HepG2 (cell line): ENCODE measurements at regions not wholly inside any gene's neighbourhood (a gene's known extent, or its start where the extent isn't known, plus 50 kb on each side); places are given as distances from the start of the nearest gene placed in this dataset.

Source experiments
- ATAC-seq: fragments of 200-7000 bp; cut with Tn5 transposase; 3 replicates; pipeline ENCODE4 v1.9.1; 2020; ENCODE audit warnings: mild to moderate bottlenecking, moderate library complexity
- BruUV-seq: library from RNA; stranded (reverse); fragments of 400-500 nt; replicated peaks from 2 replicates; lab custom pipeline; 2021; lab: Mats Ljungman, UMichigan
- CTCF ChIA-PET: fragments of 300-600 bp; formaldehyde crosslinking; extraction: SDS; loops from one replicate; lab custom pipeline; 2021; ENCODE audit warnings: low total read pairs, inconsistent platforms, low intra/inter-chr PET ratio; lab: Yijun Ruan, JAX
- POLR2A ChIA-PET: fragments of 350-600 bp; sonication (Branson Sonifier 250); formaldehyde crosslinking; loops from one replicate; lab custom pipeline; 2020; ENCODE audit warnings: antibody characterized with exemption, inconsistent platforms; lab: Yijun Ruan, JAX
- DNase-seq: peaks from one replicate; pipeline ENCODE4 v3.0.0-alpha.2; 2015; ENCODE audit warnings: low spot score
- FAIRE-seq: peaks from 3 replicates; lab custom pipeline; 2011; peaks lifted over from hg19 to GRCh38; lab: Jason Lieb, UNC
- H2AFZ ChIP-seq: one replicate; pipeline ENCODE4 v1.6.1; 2011; ENCODE audit warnings: low read length, inconsistent platforms
- H3K27ac ChIP-seq: fragments of 300-600 bp; 3 replicates; pipeline ENCODE4 v1.8.0; 2011; ENCODE audit warnings: mixed run types, mild to moderate bottlenecking, mixed read lengths, low read length, inconsistent platforms; ENCODE audit not compliant: insufficient read depth; ENCODE audit errors: extremely low read length
- H3K27me3 ChIP-seq, 2 experiments: fragments of 200-600 bp in 1 of 2; 2 replicates in 1 of 2; 3 replicates in 1 of 2; pipeline versions ENCODE4 v1.6.0 to v1.8.0; 2011; ENCODE audit warnings: low read length in 2 of 2, mild to moderate bottlenecking in 2 of 2, moderate library complexity in 2 of 2, inconsistent platforms in 1 of 2; ENCODE audit not compliant: insufficient read depth in 2 of 2, control insufficient read depth in 1 of 2
- H3K36me3 ChIP-seq, 2 experiments: fragments of 200-600 bp in 1 of 2; replicated peaks in 1 of 2; 2 replicates in 1 of 2; 3 replicates in 1 of 2; pipeline versions ENCODE4 v1.5.1 to v1.8.0; 2011; ENCODE audit warnings: low read length in 2 of 2, inconsistent platforms in 1 of 2; ENCODE audit not compliant: insufficient read depth in 2 of 2, control insufficient read depth in 1 of 2
- H3K4me1 ChIP-seq: 2 replicates; pipeline ENCODE4 v1.5.1; 2012; ENCODE audit warnings: low read length, inconsistent platforms; ENCODE audit not compliant: insufficient read depth
- H3K4me2 ChIP-seq: 2 replicates; pipeline ENCODE4 v1.6.0; 2011; ENCODE audit warnings: low read depth, low read length, inconsistent platforms
- H3K4me3 ChIP-seq, 3 experiments: fragments of 200-600 bp in 1 of 3; sonication (generic), shearing (Covaris generic) in 1 of 3; replicated peaks in 1 of 3; 2 replicates each; pipeline ENCODE4 v1.5.1; 2011 to 2016; ENCODE audit warnings: low read length in 3 of 3, inconsistent platforms in 2 of 3, low read depth in 2 of 3, mild to moderate bottlenecking in 2 of 3, control low read depth in 1 of 3, mixed read lengths in 1 of 3; ENCODE audit not compliant: insufficient read depth in 1 of 3
- H3K79me2 ChIP-seq: one replicate; pipeline ENCODE4 v1.6.1; 2011; ENCODE audit warnings: low read length, inconsistent platforms; ENCODE audit not compliant: insufficient read depth
- H3K9ac ChIP-seq: 2 replicates; pipeline ENCODE4 v1.6.0; 2011; ENCODE audit warnings: mild to moderate bottlenecking, low read depth, low read length, inconsistent platforms; ENCODE audit not compliant: insufficient read depth
- H3K9me3 ChIP-seq: 2 replicates; pipeline ENCODE4 v1.5.1; 2012; ENCODE audit warnings: mild to moderate bottlenecking, low read length
- H4K20me1 ChIP-seq: 2 replicates; pipeline ENCODE4 v1.6.0; 2011; ENCODE audit warnings: inconsistent platforms, mild to moderate bottlenecking, low read length, moderate library complexity; ENCODE audit not compliant: insufficient read depth
- FOSL2 ChIP-seq: sonication (generic); formaldehyde crosslinking; IDR thresholded peaks from 2 replicates; pipeline ENCODE4 v1.4.0; 2020; ENCODE audit warnings: missing genetic modification reagents
- HOXA5 ChIP-seq: sonication (generic); formaldehyde crosslinking; IDR thresholded peaks from 2 replicates; pipeline ENCODE4 v1.4.0; 2020; ENCODE audit warnings: missing genetic modification reagents
- MAF1 ChIP-seq: sonication (generic); formaldehyde crosslinking; IDR thresholded peaks from 2 replicates; pipeline ENCODE4 v1.5.0; 2020; ENCODE audit warnings: missing genetic modification reagents, borderline replicate concordance
- THYN1 ChIP-seq: sonication (generic); formaldehyde crosslinking; IDR thresholded peaks from 2 replicates; pipeline ENCODE4 v1.8.1; 2023; ENCODE audit warnings: low read depth, mild to moderate bottlenecking, moderate library complexity, missing genetic modification reagents, borderline replicate concordance
- ZNF616 ChIP-seq: sonication (generic); formaldehyde crosslinking; IDR thresholded peaks from 2 replicates; pipeline ENCODE4 v1.5.0; 2020; ENCODE audit warnings: low read depth, mild to moderate bottlenecking, missing genetic modification reagents
- ZNF724P ChIP-seq: sonication (generic); formaldehyde crosslinking; IDR thresholded peaks from 2 replicates; pipeline ENCODE4 v1.8.0; 2022; ENCODE audit warnings: missing genetic modification reagents, borderline replicate concordance
- ZNF766 ChIP-seq: sonication (generic); formaldehyde crosslinking; IDR thresholded peaks from 2 replicates; pipeline ENCODE4 v1.5.0; 2020; ENCODE audit warnings: missing genetic modification reagents, borderline replicate concordance
- WGBS: methylation state at CpG from one replicate; pipeline ENCODE4 v1.1.6; 2017; ENCODE audit warnings: low lambda C conversion rate; 5-methylcytosine and 5-hydroxymethylcytosine counted together
- in situ Hi-C: cut with HindIII; loops from 2 replicates; pipeline ENCODE4 v1.10.0; 2017; ENCODE audit warnings: low pct_unique_long_range_greater_than_20kb; ENCODE audit not compliant: extremely low pct_ligation_motif_present
- intact Hi-C: fragments of 100-400 bp; cut with micrococcal nuclease; formaldehyde crosslinking; loops from one replicate; pipeline ENCODE4 v1.10.0; 2022; ENCODE audit not compliant: unreplicated experiment
- TF ChIP-seq, protein P1 (sequence below): sonication (generic); formaldehyde crosslinking; IDR thresholded peaks from 2 replicates; pipeline ENCODE4 v1.5.1; 2020; ENCODE audit warnings: mild to moderate bottlenecking, missing genetic modification reagents, moderate library complexity

- H3K4me2 ChIP-seq = no peak overlapping the region
- CTCF ChIA-PET = no interaction called here
Observed at GRCh38 chrY:12553909-12554308, 147.1 kb upstream of the USP9Y start.

GRCh38 chrY:12555005-12555404 lies 146.0 kb upstream of the USP9Y start:
- TF ChIP-seq ZNF724P (CRISPR knock-in tag) (no peak), THYN1 (no peak), HOXA5 (CRISPR knock-in tag) (no peak), FOSL2 (CRISPR knock-in tag) (no peak), ZNF766 (CRISPR knock-in tag) (no peak), MAF1 (no peak)
- TF ChIP-seq, protein P1, sequence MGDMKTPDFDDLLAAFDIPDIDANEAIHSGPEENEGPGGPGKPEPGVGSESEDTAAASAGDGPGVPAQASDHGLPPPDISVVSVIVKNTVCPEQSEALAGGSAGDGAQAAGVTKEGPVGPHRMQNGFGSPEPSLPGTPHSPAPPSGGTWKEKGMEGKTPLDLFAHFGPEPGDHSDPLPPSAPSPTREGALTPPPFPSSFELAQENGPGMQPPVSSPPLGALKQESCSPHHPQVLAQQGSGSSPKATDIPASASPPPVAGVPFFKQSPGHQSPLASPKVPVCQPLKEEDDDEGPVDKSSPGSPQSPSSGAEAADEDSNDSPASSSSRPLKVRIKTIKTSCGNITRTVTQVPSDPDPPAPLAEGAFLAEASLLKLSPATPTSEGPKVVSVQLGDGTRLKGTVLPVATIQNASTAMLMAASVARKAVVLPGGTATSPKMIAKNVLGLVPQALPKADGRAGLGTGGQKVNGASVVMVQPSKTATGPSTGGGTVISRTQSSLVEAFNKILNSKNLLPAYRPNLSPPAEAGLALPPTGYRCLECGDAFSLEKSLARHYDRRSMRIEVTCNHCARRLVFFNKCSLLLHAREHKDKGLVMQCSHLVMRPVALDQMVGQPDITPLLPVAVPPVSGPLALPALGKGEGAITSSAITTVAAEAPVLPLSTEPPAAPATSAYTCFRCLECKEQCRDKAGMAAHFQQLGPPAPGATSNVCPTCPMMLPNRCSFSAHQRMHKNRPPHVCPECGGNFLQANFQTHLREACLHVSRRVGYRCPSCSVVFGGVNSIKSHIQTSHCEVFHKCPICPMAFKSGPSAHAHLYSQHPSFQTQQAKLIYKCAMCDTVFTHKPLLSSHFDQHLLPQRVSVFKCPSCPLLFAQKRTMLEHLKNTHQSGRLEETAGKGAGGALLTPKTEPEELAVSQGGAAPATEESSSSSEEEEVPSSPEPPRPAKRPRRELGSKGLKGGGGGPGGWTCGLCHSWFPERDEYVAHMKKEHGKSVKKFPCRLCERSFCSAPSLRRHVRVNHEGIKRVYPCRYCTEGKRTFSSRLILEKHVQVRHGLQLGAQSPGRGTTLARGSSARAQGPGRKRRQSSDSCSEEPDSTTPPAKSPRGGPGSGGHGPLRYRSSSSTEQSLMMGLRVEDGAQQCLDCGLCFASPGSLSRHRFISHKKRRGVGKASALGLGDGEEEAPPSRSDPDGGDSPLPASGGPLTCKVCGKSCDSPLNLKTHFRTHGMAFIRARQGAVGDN (CRISPR knock-in tag) = no peak
- no TSS peak for BruUV-seq
- Histone ChIP-seq H3K4me1 (no peaks in the 10 kb centered on the region), H3K4me2 (no peak overlapping the region), H3K9ac (no peak overlapping the region), H3K36me3 (no peaks in the 10 kb centered on the region), H3K4me3 (no peak overlapping the region), H3K79me2 (no peaks in the 10 kb centered on the region), H4K20me1 (no peaks in the 10 kb centered on the region), H3K9me3 (no peaks in the 10 kb centered on the region), H3K27me3 (no peaks in the 10 kb centered on the region), H2AFZ (no peak overlapping the region), H3K27ac (no peak overlapping the region)
- ATAC-seq (no peak), DNase-seq (no peak), FAIRE-seq (no peak)
- intact Hi-C loops = no loop called here
- ChIA-PET CTCF (no interaction called here), POLR2A (no interaction called here)
- in situ Hi-C loops = no loop called here
- 0% methylated on average over 1 of the region's 1 CpG for WGBS

More at GRCh38 chrY:12553909-12554308, 147.1 kb upstream of the USP9Y start:
- intact Hi-C loops (no loop called here), in situ Hi-C loops (no loop called here)
- H3K36me3 ChIP-seq = no peaks in the 10 kb centered on the region
- TF ChIP-seq ZNF616 (CRISPR knock-in tag) = no peak
- H3K9me3 ChIP-seq = no peaks in the 10 kb centered on the region
- no peaks in the 10 kb centered on the region for H3K4me1 ChIP-seq
- no peaks in the 10 kb centered on the region for H3K27me3 ChIP-seq
- no peaks in the 10 kb centered on the region for H4K20me1 ChIP-seq
- H3K9ac ChIP-seq = no peak overlapping the region
- DNase-seq (no peak), ATAC-seq (no peak), FAIRE-seq (no peak)
- no peak overlapping the region for H3K4me3 ChIP-seq
- no peaks in the 10 kb centered on the region for H3K79me2 ChIP-seq
- no peak overlapping the region for H2AFZ ChIP-seq
- POLR2A ChIA-PET = no interaction called here
- no TSS peak for BruUV-seq
- WGBS = no CpG with 5 or more reads among the region's 1 CpG
- no peak overlapping the region for H3K27ac ChIP-seq
